Calu3 (cell line): ENCODE measurements at regions not wholly inside any gene's neighbourhood (a gene's known extent, or its start where the extent isn't known, plus 50 kb on each side); places are given as distances from the start of the nearest gene placed in this dataset.

ENCODE experiments used
- BruUV-seq: library from RNA; stranded (reverse); fragments of 400-500 nt; replicated peaks from 2 replicates; lab custom pipeline; 2021; lab: Mats Ljungman, UMichigan
- CTCF ChIA-PET: fragments of 300-600 bp; sonication (Branson Sonifier 250); formaldehyde crosslinking; loops from one replicate; lab custom pipeline; 2022; ENCODE audit warnings: antibody characterized with exemption; lab: Charles Lee
- DNase-seq: peaks from one replicate; pipeline ENCODE4 v3.0.0; 2022
- H3K27ac Mint-ChIP-seq: one replicate; pipeline ENCODE4 v1.8.0; 2022; ENCODE audit warnings: mixed read lengths; ENCODE audit not compliant: unreplicated experiment
- H3K27me3 Mint-ChIP-seq: one replicate; pipeline ENCODE4 v1.8.0; 2022; ENCODE audit warnings: mixed read lengths; ENCODE audit not compliant: unreplicated experiment
- H3K36me3 Mint-ChIP-seq: one replicate; pipeline ENCODE4 v1.8.0; 2022; ENCODE audit warnings: mild to moderate bottlenecking, moderate library complexity, mixed read lengths; ENCODE audit not compliant: insufficient read depth, unreplicated experiment
- H3K4me1 Mint-ChIP-seq: one replicate; pipeline ENCODE4 v1.8.0; 2022; ENCODE audit warnings: mild to moderate bottlenecking, low read depth, mixed read lengths; ENCODE audit not compliant: unreplicated experiment
- H3K4me3 Mint-ChIP-seq: one replicate; pipeline ENCODE4 v1.8.0; 2022; ENCODE audit warnings: mild to moderate bottlenecking, low read depth, moderate library complexity, mixed read lengths; ENCODE audit not compliant: unreplicated experiment
- H3K9me3 Mint-ChIP-seq: one replicate; pipeline ENCODE4 v1.8.0; 2022; ENCODE audit warnings: low read depth, mixed read lengths; ENCODE audit not compliant: unreplicated experiment
- intact Hi-C: fragments of 100-400 bp; cut with micrococcal nuclease; formaldehyde crosslinking; loops from one replicate; pipeline ENCODE4 v1.10.0; 2022; ENCODE audit not compliant: unreplicated experiment
- TF ChIP-seq, protein P1 (sequence below): fragments of 200-600 bp; IDR thresholded peaks from one replicate; pipeline ENCODE4 v1.8.0; 2022; ENCODE audit warnings: antibody characterized with exemption; ENCODE audit not compliant: unreplicated experiment

DNA sequence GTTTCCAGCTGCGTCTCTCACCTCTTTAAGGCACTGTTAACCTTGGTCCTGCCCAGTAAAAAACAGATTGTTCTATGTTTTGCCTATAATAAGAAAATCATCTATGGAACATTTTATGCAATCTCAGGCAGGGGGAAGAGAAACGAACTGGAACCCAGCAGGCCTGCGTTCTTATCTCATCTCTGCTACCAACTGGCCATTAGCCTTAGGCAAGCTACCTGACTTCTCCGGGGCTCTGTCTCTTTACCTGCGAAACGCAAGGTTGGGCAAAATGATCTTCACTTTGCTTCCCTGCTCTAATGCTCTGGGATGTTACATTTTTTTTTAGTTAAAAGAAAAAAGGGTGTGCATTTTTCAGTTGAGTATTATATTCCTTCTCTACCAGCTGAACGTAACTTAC lies 70.5 kb upstream of the WIPF1 start:
- no peaks in the 10 kb centered on the region for H3K4me1 Mint-ChIP-seq
- intact Hi-C loops: no loop called here
- no TSS peak for BruUV-seq
- H3K9me3 Mint-ChIP-seq: no peaks in the 10 kb centered on the region
- no peak for DNase-seq
- CTCF ChIA-PET: no interaction called here
- TF ChIP-seq, protein P1, sequence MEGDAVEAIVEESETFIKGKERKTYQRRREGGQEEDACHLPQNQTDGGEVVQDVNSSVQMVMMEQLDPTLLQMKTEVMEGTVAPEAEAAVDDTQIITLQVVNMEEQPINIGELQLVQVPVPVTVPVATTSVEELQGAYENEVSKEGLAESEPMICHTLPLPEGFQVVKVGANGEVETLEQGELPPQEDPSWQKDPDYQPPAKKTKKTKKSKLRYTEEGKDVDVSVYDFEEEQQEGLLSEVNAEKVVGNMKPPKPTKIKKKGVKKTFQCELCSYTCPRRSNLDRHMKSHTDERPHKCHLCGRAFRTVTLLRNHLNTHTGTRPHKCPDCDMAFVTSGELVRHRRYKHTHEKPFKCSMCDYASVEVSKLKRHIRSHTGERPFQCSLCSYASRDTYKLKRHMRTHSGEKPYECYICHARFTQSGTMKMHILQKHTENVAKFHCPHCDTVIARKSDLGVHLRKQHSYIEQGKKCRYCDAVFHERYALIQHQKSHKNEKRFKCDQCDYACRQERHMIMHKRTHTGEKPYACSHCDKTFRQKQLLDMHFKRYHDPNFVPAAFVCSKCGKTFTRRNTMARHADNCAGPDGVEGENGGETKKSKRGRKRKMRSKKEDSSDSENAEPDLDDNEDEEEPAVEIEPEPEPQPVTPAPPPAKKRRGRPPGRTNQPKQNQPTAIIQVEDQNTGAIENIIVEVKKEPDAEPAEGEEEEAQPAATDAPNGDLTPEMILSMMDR: no peak
- H3K27me3 Mint-ChIP-seq: peaks cover 35% of the 10 kb centered on the region
- H3K27ac Mint-ChIP-seq: no peak overlapping the region
- H3K4me3 Mint-ChIP-seq: no peak overlapping the region
- H3K36me3 Mint-ChIP-seq: no peaks in the 10 kb centered on the region

DNA sequence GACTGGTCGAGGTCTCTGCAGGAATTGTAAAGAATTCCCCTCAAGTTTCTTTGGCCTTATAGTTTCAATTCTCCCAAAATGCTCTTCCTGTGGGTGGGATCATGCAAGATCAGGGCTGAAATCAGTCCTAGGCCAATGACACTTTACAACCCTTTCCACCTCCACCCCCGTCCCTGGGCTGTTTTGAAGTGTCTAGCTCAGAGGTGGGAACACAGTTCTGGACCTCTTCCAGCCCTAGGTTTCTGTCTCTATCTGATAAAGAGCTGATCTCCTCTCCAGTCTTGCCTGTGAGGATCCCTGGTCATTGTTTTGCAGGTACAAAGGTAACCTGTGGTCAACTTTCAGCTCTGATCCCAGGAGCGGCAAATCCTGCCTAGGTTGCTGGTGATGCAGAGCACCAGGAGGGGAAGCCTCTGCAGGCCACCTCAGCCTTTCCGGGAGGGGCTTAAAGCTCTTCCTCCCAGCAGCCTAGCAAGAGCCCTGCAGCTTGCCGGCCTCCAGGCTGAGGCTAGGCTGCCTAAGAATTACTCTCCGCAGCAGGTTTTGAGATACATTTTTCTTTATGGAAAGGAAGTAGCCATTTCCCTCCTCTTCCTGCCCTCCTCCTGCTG lies 69.8 kb upstream of the WIPF1 start:
- no peak overlapping the region for H3K4me3 Mint-ChIP-seq
- H3K9me3 Mint-ChIP-seq: no peaks in the 10 kb centered on the region
- intact Hi-C loops: no loop called here
- H3K27ac Mint-ChIP-seq: no peak overlapping the region
- CTCF ChIA-PET: interaction anchor here (0.8 kb wide), 1 partner anchor 13 kb away, joined by 4 read pairs; no protein-coding TSS in a partner anchor
- BruUV-seq: no TSS peak
- no peaks in the 10 kb centered on the region for H3K4me1 Mint-ChIP-seq
- DNase-seq: no peak
- no peaks in the 10 kb centered on the region for H3K36me3 Mint-ChIP-seq
- peaks cover 35% of the 10 kb centered on the region for H3K27me3 Mint-ChIP-seq
- TF ChIP-seq, protein P1: no peak

DNA sequence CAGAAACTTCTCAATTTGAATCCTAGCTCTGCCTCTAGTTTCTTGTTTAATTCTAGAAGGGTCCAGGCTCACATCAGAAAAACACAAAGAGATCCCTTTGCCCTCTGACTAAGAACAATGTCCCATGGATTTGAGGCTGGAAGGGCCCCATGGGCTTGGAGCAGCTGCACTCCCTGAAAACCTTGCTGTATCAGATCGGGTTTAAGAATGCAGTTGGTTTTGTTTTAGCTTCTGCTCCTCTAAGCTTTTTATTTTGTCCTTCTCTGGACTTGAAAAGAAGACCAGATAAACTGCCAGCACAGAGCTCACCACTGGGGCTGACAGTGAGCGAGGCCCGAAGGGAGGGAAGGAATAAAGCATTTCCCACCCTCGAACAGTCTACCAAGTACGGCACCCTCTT lies 69.2 kb upstream of the WIPF1 start:
- Mint-ChIP-seq H3K4me1 (no peaks in the 10 kb centered on the region), H3K4me3 (no peak overlapping the region), H3K36me3 (no peaks in the 10 kb centered on the region), H3K27ac (no peak overlapping the region), H3K9me3 (no peaks in the 10 kb centered on the region), H3K27me3 (peaks cover 35% of the 10 kb centered on the region)
- DNase-seq: no peak
- intact Hi-C loops: no loop called here
- TF ChIP-seq, protein P1: no peak
- CTCF ChIA-PET: interaction anchor here (0.8 kb wide), 1 partner anchor 14 kb away, joined by 4 read pairs; no protein-coding TSS in a partner anchor
- no TSS peak for BruUV-seq

DNA sequence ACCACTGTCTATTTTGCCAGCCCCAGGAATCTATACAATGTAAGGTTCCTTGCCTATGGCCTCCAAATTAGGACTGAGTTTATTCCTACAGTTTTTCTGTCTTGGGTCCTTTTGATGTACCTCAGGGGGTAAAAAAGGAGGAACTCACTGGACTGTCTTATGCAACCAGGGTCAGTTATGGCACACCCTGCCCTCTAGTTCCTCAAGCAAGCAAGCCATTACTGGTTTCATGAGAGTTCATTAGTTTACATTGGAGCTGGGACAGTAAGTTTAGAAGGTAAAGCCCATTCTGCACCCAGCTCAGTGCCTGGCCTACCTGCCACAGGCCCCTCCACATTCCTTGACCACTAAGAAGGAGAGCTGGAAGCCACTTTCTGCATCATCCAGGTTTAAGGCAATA lies 68.7 kb upstream of the WIPF1 start:
- no TSS peak for BruUV-seq
- CTCF ChIA-PET: interaction anchor here (0.8 kb wide), 1 partner anchor 14 kb away, joined by 4 read pairs; no protein-coding TSS in a partner anchor
- TF ChIP-seq, protein P1: no peak

More for the DNA sequence above, 68.7 kb upstream of the WIPF1 start:
- no peak overlapping the region for H3K4me3 Mint-ChIP-seq
- intact Hi-C loops: no loop called here
- H3K4me1 Mint-ChIP-seq: no peaks in the 10 kb centered on the region
- no peak for DNase-seq
- H3K9me3 Mint-ChIP-seq: no peaks in the 10 kb centered on the region
- no peaks in the 10 kb centered on the region for H3K36me3 Mint-ChIP-seq
- no peak overlapping the region for H3K27ac Mint-ChIP-seq
- H3K27me3 Mint-ChIP-seq: peaks cover 35% of the 10 kb centered on the region
